GM12878 (cell line): ENCODE measurements at regions not wholly inside any gene's neighbourhood (a gene's known extent, or its start where the extent isn't known, plus 50 kb on each side); places are given as distances from the start of the nearest gene placed in this dataset.

Source experiments
- ATAC-seq: fragments of 200-7000 bp; cut with Tn5 transposase; 3 replicates; pipeline ENCODE4 v1.9.1; 2020; ENCODE audit warnings: mild to moderate bottlenecking, moderate library complexity
- BruUV-seq: library from RNA; stranded (reverse); fragments of 400-500 nt; replicated peaks from 2 replicates; lab custom pipeline; 2021; lab: Mats Ljungman, UMichigan
- CTCF ChIA-PET: fragments of 300-600 bp; sonication (Branson Sonifier 250); formaldehyde crosslinking; extraction: SDS; loops from one replicate; lab custom pipeline; 2021; ENCODE audit warnings: inconsistent platforms; lab: Yijun Ruan, JAX
- POLR2A ChIA-PET: fragments of 350-600 bp; formaldehyde crosslinking; extraction: SDS; loops from one replicate; lab custom pipeline; 2021; ENCODE audit warnings: inconsistent platforms; lab: Charles Lee
- RAD21 ChIA-PET: fragments of 300-600 bp; sonication (Branson Sonifier 250); formaldehyde crosslinking; loops from one replicate; lab custom pipeline; 2023; ENCODE audit warnings: antibody characterized with exemption; ENCODE audit not compliant: unreplicated experiment; lab: Charles Lee
- SMC1A ChIA-PET: fragments of 300-600 bp; sonication (Branson Sonifier 250); formaldehyde crosslinking; loops from one replicate; lab custom pipeline; 2023; ENCODE audit not compliant: unreplicated experiment, uncharacterized antibody; lab: Charles Lee
- DNase-seq: peaks from one replicate; pipeline ENCODE4 v3.0.0-alpha.2; 2011; ENCODE audit warnings: low read depth, low spot score
- FAIRE-seq: peaks from 3 replicates; lab custom pipeline; 2011; peaks lifted over from hg19 to GRCh38; lab: Jason Lieb, UNC
- H2AFZ ChIP-seq: 2 replicates; pipeline ENCODE4 v1.6.0; 2011; ENCODE audit warnings: low read depth, low read length, control low read depth; ENCODE audit not compliant: control insufficient read depth
- H3K27ac ChIP-seq: 2 replicates; pipeline ENCODE4 v1.5.1; 2011; ENCODE audit warnings: control low read depth; ENCODE audit not compliant: control insufficient read depth, insufficient read depth
- H3K27me3 ChIP-seq, 2 experiments: replicated peaks in 1 of 2; 2 replicates each; pipeline versions ENCODE4 v1.6.0 to v1.6.1; 2011; ENCODE audit warnings: low read length in 1 of 2; ENCODE audit not compliant: control insufficient read depth in 2 of 2, insufficient read depth in 2 of 2
- H3K36me3 ChIP-seq, 2 experiments: 2 replicates each; pipeline ENCODE4 v1.5.1; 2011; ENCODE audit warnings: low read length in 1 of 2; ENCODE audit not compliant: control insufficient read depth in 2 of 2, insufficient read depth in 2 of 2
- H3K4me1 ChIP-seq: 2 replicates; pipeline ENCODE4 v1.6.1; 2011; ENCODE audit warnings: mild to moderate bottlenecking, low read length, moderate library complexity, mixed read lengths; ENCODE audit not compliant: control insufficient read depth, insufficient read depth
- H3K4me2 ChIP-seq: 2 replicates; pipeline ENCODE4 v1.6.0; 2011; ENCODE audit warnings: control low read depth; ENCODE audit not compliant: control insufficient read depth, insufficient read depth
- H3K4me3 ChIP-seq: fragments of 200-600 bp; sonication (generic); 2 replicates; pipeline ENCODE4 v1.5.1; 2016
- H3K79me2 ChIP-seq: 2 replicates; pipeline ENCODE4 v1.6.0; 2011; ENCODE audit warnings: low read length; ENCODE audit not compliant: control insufficient read depth, insufficient read depth
- H3K9ac ChIP-seq: 2 replicates; pipeline ENCODE4 v1.8.0; 2011; ENCODE audit warnings: low read length, control low read depth, mixed read lengths; ENCODE audit not compliant: control insufficient read depth, insufficient read depth
- H3K9me3 ChIP-seq: replicated peaks from 3 replicates; pipeline ENCODE4 v1.5.1; 2011; ENCODE audit warnings: mild to moderate bottlenecking, low read length; ENCODE audit not compliant: control insufficient read depth, insufficient read depth
- H4K20me1 ChIP-seq: 2 replicates; pipeline ENCODE4 v1.6.0; 2011; ENCODE audit not compliant: control insufficient read depth, insufficient read depth
- BCLAF1 ChIP-seq: fragments of 450-650 bp; IDR thresholded peaks from 2 replicates; pipeline ENCODE4 v1.6.1; 2017; ENCODE audit warnings: antibody characterized with exemption, mild to moderate bottlenecking, moderate library complexity
- CBX5 ChIP-seq: sonication (generic); IDR thresholded peaks from 2 replicates; pipeline ENCODE4 v1.6.1; 2016; ENCODE audit warnings: low read depth, moderate library complexity, mild to moderate bottlenecking, inconsistent platforms
- CEBPZ ChIP-seq: fragments of 150-350 bp; IDR thresholded peaks from 2 replicates; pipeline ENCODE4 v1.6.1; 2016; ENCODE audit warnings: low read depth, low read length
- POLR2A ChIP-seq: IDR thresholded peaks from 2 replicates; pipeline ENCODE4 v1.6.1; 2011; ENCODE audit warnings: low read depth, mild to moderate bottlenecking, low read length
- RFX5 ChIP-seq: IDR thresholded peaks from 2 replicates; pipeline ENCODE4 v1.6.1; 2011; ENCODE audit warnings: low read depth, low read length, improper control_type of control experiment
- WRNIP1 ChIP-seq: IDR thresholded peaks from 2 replicates; pipeline ENCODE4 v1.6.1; 2011; ENCODE audit warnings: low read depth, low read length, improper control_type of control experiment, borderline replicate concordance
- WGBS: methylation state at CpG from one replicate; pipeline ENCODE4 v1.1.6; 2016; ENCODE audit warnings: low lambda C conversion rate; ENCODE audit not compliant: insufficient replicate concordance, insufficient coverage; ENCODE audit errors: missing lambda C conversion rate; 5-methylcytosine and 5-hydroxymethylcytosine counted together
- in situ Hi-C: fragments of 300-500 bp; cut with MboI; formaldehyde crosslinking; loops from 9 replicates; pipeline ENCODE4 v1.14.3; 2018; ENCODE audit warnings: mixed read lengths
- intact Hi-C: fragments of 100-400 bp; cut with micrococcal nuclease; formaldehyde crosslinking; loops from one replicate; pipeline ENCODE4 v1.14.2; 2022; ENCODE audit not compliant: unreplicated experiment
- TF ChIP-seq, protein P1 (sequence below): fragments of 450-650 bp; formaldehyde crosslinking; IDR thresholded peaks from 2 replicates; pipeline ENCODE4 v1.5.0; 2022; ENCODE audit warnings: mild to moderate bottlenecking, missing genetic modification characterization

- TF ChIP-seq CEBPZ (no peak), RFX5 (no peak)
Measured at GRCh38 chr2:236793023-236794011, 223.7 kb downstream of the ACKR3 start (continued).

GRCh38 chr2:236794176-236794957, 224.7 kb downstream of the ACKR3 start:
- POLR2A ChIA-PET, result no interaction called here
- RAD21 ChIA-PET, result no interaction called here
- in situ Hi-C loops, result no loop called here
- Histone ChIP-seq H4K20me1 (no peaks in the 10 kb centered on the region), H3K4me3 (no peak overlapping the region), H3K27ac (no peak overlapping the region), H3K27me3 (peaks cover 0 to 2% of the 10 kb centered on the region in 2 experiments; a peak in 1 of 4 replicates), H3K4me1 (no peaks in the 10 kb centered on the region), H3K79me2 (no peaks in the 10 kb centered on the region), H3K4me2 (no peak overlapping the region), H3K9me3 (no peaks in the 10 kb centered on the region), H3K9ac (no peak overlapping the region), H2AFZ (no peak overlapping the region), H3K36me3 (no peaks in the 10 kb centered on the region)
- no TSS peak for BruUV-seq
- no peak for FAIRE-seq
- SMC1A ChIA-PET, result interaction anchor here (0.7 to 0.9 kb wide), 2 partner anchors 401 to 441 kb away, joined by 3 read pairs; no protein-coding TSS in a partner anchor
- no peak for ATAC-seq
- 29% methylated on average over 14 of the region's 14 CpGs for WGBS
- intact Hi-C loops, result no loop called here
- DNase-seq, result no peak
- CTCF ChIA-PET, result no interaction called here
- no peak for TF ChIP-seq POLR2A
- no peak for TF ChIP-seq WRNIP1
- no peak for TF ChIP-seq BCLAF1
- TF ChIP-seq CBX5, result no peak
- TF ChIP-seq, protein P1, sequence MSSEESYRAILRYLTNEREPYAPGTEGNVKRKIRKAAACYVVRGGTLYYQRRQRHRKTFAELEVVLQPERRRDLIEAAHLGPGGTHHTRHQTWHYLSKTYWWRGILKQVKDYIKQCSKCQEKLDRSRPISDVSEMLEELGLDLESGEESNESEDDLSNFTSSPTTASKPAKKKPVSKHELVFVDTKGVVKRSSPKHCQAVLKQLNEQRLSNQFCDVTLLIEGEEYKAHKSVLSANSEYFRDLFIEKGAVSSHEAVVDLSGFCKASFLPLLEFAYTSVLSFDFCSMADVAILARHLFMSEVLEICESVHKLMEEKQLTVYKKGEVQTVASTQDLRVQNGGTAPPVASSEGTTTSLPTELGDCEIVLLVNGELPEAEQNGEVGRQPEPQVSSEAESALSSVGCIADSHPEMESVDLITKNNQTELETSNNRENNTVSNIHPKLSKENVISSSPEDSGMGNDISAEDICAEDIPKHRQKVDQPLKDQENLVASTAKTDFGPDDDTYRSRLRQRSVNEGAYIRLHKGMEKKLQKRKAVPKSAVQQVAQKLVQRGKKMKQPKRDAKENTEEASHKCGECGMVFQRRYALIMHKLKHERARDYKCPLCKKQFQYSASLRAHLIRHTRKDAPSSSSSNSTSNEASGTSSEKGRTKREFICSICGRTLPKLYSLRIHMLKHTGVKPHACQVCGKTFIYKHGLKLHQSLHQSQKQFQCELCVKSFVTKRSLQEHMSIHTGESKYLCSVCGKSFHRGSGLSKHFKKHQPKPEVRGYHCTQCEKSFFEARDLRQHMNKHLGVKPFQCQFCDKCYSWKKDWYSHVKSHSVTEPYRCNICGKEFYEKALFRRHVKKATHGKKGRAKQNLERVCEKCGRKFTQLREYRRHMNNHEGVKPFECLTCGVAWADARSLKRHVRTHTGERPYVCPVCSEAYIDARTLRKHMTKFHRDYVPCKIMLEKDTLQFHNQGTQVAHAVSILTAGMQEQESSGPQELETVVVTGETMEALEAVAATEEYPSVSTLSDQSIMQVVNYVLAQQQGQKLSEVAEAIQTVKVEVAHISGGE (CRISPR knock-in tag), result no peak
